ENCODE measurements at regions not wholly inside any gene's neighbourhood (a gene's known extent, or its start where the extent isn't known, plus 50 kb on each side); places are given as distances from the start of the nearest gene placed in this dataset.

GRCh38 chr15:38614621-38615020 lies 50.0 kb upstream of the RASGRP1 start:
- no peak for TF ChIP-seq CTCF (IDR thresholded peaks at IDR 0.05; ENCODE audit: low read depth, low read length)
- TF ChIP-seq EZH2phosphoT487 (IDR thresholded peaks at IDR 0.05; ENCODE audit: low read depth): no peak

All from OCI-LY3 (cell line).